ENCODE measurements at regions not wholly inside any gene's neighbourhood (a gene's known extent, or its start where the extent isn't known, plus 50 kb on each side); places are given as distances from the start of the nearest gene placed in this dataset.

- TF ChIP-seq TOX (CRISPR knock-in tag; IDR thresholded peaks at IDR 0.05; ENCODE audit: borderline replicate concordance) = no peak
- no peak for TF ChIP-seq ARNTL (CRISPR knock-in tag; IDR thresholded peaks at IDR 0.05; ENCODE audit: borderline replicate concordance, low read depth)
- no peak for TF ChIP-seq ESRRG (CRISPR knock-in tag; IDR thresholded peaks at IDR 0.05)
- no peak for TF ChIP-seq TCF4 (CRISPR knock-in tag; IDR thresholded peaks at IDR 0.05; ENCODE audit: borderline replicate concordance)
- no peak for TF ChIP-seq RARB (CRISPR knock-in tag; IDR thresholded peaks at IDR 0.05)
- no peak for TF ChIP-seq BACH2 (CRISPR knock-in tag; IDR thresholded peaks at IDR 0.05; ENCODE audit: borderline replicate concordance)
- TF ChIP-seq SNAI2 (CRISPR knock-in tag; IDR thresholded peaks at IDR 0.05) = no peak
- no peak for TF ChIP-seq GLIS3 (CRISPR knock-in tag; IDR thresholded peaks at IDR 0.05)
- no peak for TF ChIP-seq ZC3H10 (CRISPR knock-in tag; IDR thresholded peaks at IDR 0.05)
- TF ChIP-seq CREB5 (CRISPR knock-in tag; IDR thresholded peaks at IDR 0.05; ENCODE audit: low read depth) = no peak
- TF ChIP-seq ISL1 (CRISPR knock-in tag; IDR thresholded peaks at IDR 0.05) = no peak
- TF ChIP-seq ZFP30 (CRISPR knock-in tag; IDR thresholded peaks at IDR 0.05) = no peak
- no peak for TF ChIP-seq ZNF70 (CRISPR knock-in tag; IDR thresholded peaks at IDR 0.05)
- TF ChIP-seq PPARA (CRISPR knock-in tag; IDR thresholded peaks at IDR 0.05; ENCODE audit: borderline replicate concordance) = no peak
- no peak for TF ChIP-seq CSRNP3 (CRISPR knock-in tag; IDR thresholded peaks at IDR 0.05)
- no peak for ATAC-seq
Observed at GRCh38 chr7:115096262-115096661, 174.4 kb downstream of the MDFIC start.

- ATAC-seq = no peak
- no peak for TF ChIP-seq ZFP3 (CRISPR knock-in tag; IDR thresholded peaks at IDR 0.05)
- no peak for TF ChIP-seq TSHZ2 (CRISPR knock-in tag; IDR thresholded peaks at IDR 0.05)
- TF ChIP-seq POU6F1 (CRISPR knock-in tag; IDR thresholded peaks at IDR 0.05; ENCODE audit: borderline replicate concordance, low read depth) = no peak
- no peak for TF ChIP-seq BACH2 (CRISPR knock-in tag; IDR thresholded peaks at IDR 0.05; ENCODE audit: borderline replicate concordance)
- no peak for TF ChIP-seq CREB5 (CRISPR knock-in tag; IDR thresholded peaks at IDR 0.05; ENCODE audit: low read depth)
- no peak for TF ChIP-seq ZNF8 (CRISPR knock-in tag; IDR thresholded peaks at IDR 0.05)
- no peak for TF ChIP-seq RARB (CRISPR knock-in tag; IDR thresholded peaks at IDR 0.05)
- TF ChIP-seq ZNF565 (CRISPR knock-in tag; conservative IDR thresholded peaks at IDR 0.05; ENCODE audit: low read depth) = no peak
- TF ChIP-seq ZC3H10 (CRISPR knock-in tag; IDR thresholded peaks at IDR 0.05) = no peak
Observed at GRCh38 chr7:115094163-115094562, 172.3 kb downstream of the MDFIC start.

- no peak for ATAC-seq
- TF ChIP-seq CSDC2 (CRISPR knock-in tag; IDR thresholded peaks at IDR 0.05) (no peak), TSHZ2 (CRISPR knock-in tag; IDR thresholded peaks at IDR 0.05) (no peak), ZNF565 (CRISPR knock-in tag; conservative IDR thresholded peaks at IDR 0.05; ENCODE audit: low read depth) (no peak), ZC3H10 (CRISPR knock-in tag; IDR thresholded peaks at IDR 0.05) (no peak)
Observed at GRCh38 chr7:115088893-115089292, 167.0 kb downstream of the MDFIC start.

Data from SK-N-SH treated with all-trans-retinoic acid at 6 μM for 48 hours (cell line).